ENCODE measurements at regions not wholly inside any gene's neighbourhood (a gene's known extent, or its start where the extent isn't known, plus 50 kb on each side); places are given as distances from the start of the nearest gene placed in this dataset.

DNA sequence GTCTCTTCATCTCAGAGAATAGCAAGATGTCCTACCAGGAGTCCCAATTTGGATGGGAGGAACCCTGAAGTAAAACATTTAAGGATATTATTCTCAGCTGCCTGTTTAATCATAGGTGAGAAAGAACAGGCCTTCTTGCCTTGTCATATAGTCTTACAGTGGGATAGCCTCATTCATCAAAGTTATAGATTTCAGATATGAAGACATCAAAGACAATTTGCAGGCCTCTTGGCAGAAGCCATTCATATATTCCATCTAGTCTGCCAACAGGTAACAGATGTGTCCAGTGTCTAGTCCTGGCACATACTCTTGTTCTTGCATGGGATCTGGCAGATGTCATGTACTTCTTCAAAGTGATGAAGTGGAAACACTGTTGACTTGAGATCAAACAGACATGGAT lies 601.3 kb upstream of the GHITM start:
- intact Hi-C loops (cut with micrococcal nuclease) = no loop called here
- no peak for FAIRE-seq
- CTCF ChIA-PET = no interaction called here

More for the DNA sequence above, 601.3 kb upstream of the GHITM start:
- no peak overlapping the region for H3K4me2 ChIP-seq (ENCODE audit: insufficient read depth, low read length)
- H3K36me3 ChIP-seq (ENCODE audit: control insufficient read depth in 2 of 2, extremely low read depth in 1 of 2, insufficient read depth in 2 of 2, low read length in 2 of 2) = no peaks in the 10 kb centered on the region
- DNase-seq (ENCODE audit: low read depth, low spot score) = no peak
- TF ChIP-seq EZH2 (IDR thresholded peaks at IDR 0.05; ENCODE audit: borderline replicate concordance, low read depth, low read length, severe bottlenecking) (no peak), CTCF (IDR thresholded peaks at IDR 0.05; ENCODE audit: extremely low read depth in 1 of 2, insufficient read depth in 1 of 2, low read depth in 1 of 2, low read length in 2 of 2) (no peak), POLR2AphosphoS5 (IDR thresholded peaks at IDR 0.05; ENCODE audit: insufficient read depth, low read depth, low read length) (no peak), POLR2A (IDR thresholded peaks at IDR 0.05; ENCODE audit: low read depth, low read length) (no peak), FOS (IDR thresholded peaks at IDR 0.05; ENCODE audit: borderline replicate concordance, insufficient read depth, low read length) (no peak), MYC (IDR thresholded peaks at IDR 0.05; ENCODE audit: low read depth, low read length) (no peak), GATA2 (IDR thresholded peaks at IDR 0.05; ENCODE audit: insufficient read depth, insufficient read length, low read depth, low read length) (no peak), JUN (IDR thresholded peaks at IDR 0.05; ENCODE audit: borderline replicate concordance, insufficient read depth, insufficient read length, low read depth) (no peak)
- TF ChIP-seq, protein P1, sequence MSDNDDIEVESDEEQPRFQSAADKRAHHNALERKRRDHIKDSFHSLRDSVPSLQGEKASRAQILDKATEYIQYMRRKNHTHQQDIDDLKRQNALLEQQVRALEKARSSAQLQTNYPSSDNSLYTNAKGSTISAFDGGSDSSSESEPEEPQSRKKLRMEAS (IDR thresholded peaks at IDR 0.05; ENCODE audit: insufficient read depth, insufficient read length) = no peak
- H3K27me3 ChIP-seq (ENCODE audit: control insufficient read depth in 2 of 2, insufficient read depth in 2 of 2, low read length in 2 of 2) = no peaks in the 10 kb centered on the region
- no peak overlapping the region for H2AFZ ChIP-seq (ENCODE audit: low read depth, low read length)
- H3K4me3 ChIP-seq (replicated peaks in 1 of 3; ENCODE audit: insufficient read depth in 1 of 3, low read depth in 1 of 3, low read length in 3 of 3) = no peak overlapping the region
- no peak overlapping the region for H3K27ac ChIP-seq (ENCODE audit: insufficient read depth, low read depth, low read length)
- H4K20me1 ChIP-seq (replicated peaks; ENCODE audit: control insufficient read depth, extremely low read depth, insufficient read depth, low read length) = no peaks in the 10 kb centered on the region
- H3K4me1 ChIP-seq (ENCODE audit: control insufficient read depth, extremely low read depth, insufficient read depth, low read length) = no peaks in the 10 kb centered on the region
- no peak overlapping the region for H3K9ac ChIP-seq (replicated peaks; ENCODE audit: extremely low read depth, insufficient read depth, low read length)
- BruUV-seq (replicated peaks) = no TSS peak
- POLR2A ChIA-PET = no interaction called here
- dilution Hi-C loops (cut with MboI; ENCODE audit: extremely low pct_ligation_motif_present, low sequenced_read_pairs) = no loop called here
- H3K9me1 ChIP-seq (replicated peaks; ENCODE audit: control insufficient read depth, extremely low read depth, insufficient read depth, low read length) = no peaks in the 10 kb centered on the region
- no peaks in the 10 kb centered on the region for H3K79me2 ChIP-seq (ENCODE audit: control insufficient read depth, insufficient read depth, low read length)
- no peaks in the 10 kb centered on the region for H3K9me3 ChIP-seq (replicated peaks; ENCODE audit: control insufficient read depth, insufficient read depth, low read length)

Measured in endothelial cell of umbilical vein (primary cell).